ENCODE measurements at regions not wholly inside any gene's neighbourhood (a gene's known extent, or its start where the extent isn't known, plus 50 kb on each side); places are given as distances from the start of the nearest gene placed in this dataset.
"Not testable (repeated sequence)": the region's sequence is repeated elsewhere in the genome, so short reads cannot be mapped to it uniquely, and the experiment has no call there.

DNA sequence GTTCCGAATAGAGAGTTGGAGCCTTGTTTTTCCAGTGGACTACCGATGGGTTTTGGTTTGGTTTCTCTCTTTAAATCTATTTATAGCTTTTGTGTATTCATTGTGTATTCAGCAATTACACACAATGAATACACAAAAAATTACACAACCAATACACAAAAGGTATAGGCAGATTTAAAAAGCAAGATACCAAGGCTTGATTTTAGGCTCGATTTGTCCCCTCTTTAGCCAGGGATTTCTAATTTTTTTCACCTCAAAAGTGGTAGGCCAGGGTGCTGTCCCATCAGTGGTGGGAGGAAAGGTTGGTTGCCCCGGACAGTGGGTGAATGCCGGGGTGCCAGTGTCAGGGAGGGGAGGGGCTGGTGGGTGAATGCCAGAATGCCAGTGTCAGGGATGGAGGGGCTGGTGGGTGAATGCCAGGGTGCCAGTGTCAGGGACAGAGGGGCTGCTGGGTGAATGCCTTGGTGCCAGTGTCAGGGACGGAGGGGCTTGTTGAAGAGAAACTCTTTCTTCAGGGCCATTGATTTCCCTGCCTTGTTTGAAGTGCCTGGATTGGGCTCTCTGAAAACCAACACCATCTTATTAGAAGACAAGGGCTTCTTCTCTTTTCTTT is 186.2 kb downstream of the GOLGA6L6 start:
- Histone ChIP-seq H3K4me3 (no peak overlapping the region), H3K27me3 (ENCODE audit: insufficient read depth, low read depth) (peaks cover 43% of the 10 kb centered on the region), H2AFZ (no peak overlapping the region), H3K9me3 (ENCODE audit: insufficient read depth, low read depth) (no peaks in the 10 kb centered on the region), H3K27ac (no peak overlapping the region), H3K9me2 (ENCODE audit: insufficient read depth) (no peaks in the 10 kb centered on the region), H3K4me2 (no peak overlapping the region), H3K36me3 (ENCODE audit: low read depth) (no peaks in the 10 kb centered on the region), H3K79me2 (ENCODE audit: low read depth) (no peaks in the 10 kb centered on the region), H3F3A (ENCODE audit: insufficient read depth, low read depth) (no peaks in the 10 kb centered on the region), H4K20me1 (ENCODE audit: insufficient read depth) (no peaks in the 10 kb centered on the region), H3K4me1 (replicated peaks; ENCODE audit: insufficient read depth) (no peaks in the 10 kb centered on the region)
- no peak for DNase-seq
- intact Hi-C loops (cut with micrococcal nuclease; ENCODE audit: unreplicated experiment) = no loop called here
- CTCF ChIA-PET = interaction anchor here (1.0 kb wide), 1 partner anchor 11 kb away, joined by 5 read pairs; no protein-coding TSS in a partner anchor
- no TSS peak for BruUV-seq (replicated peaks)
- TF ChIP-seq EZH2 (IDR thresholded peaks at IDR 0.05; ENCODE audit: low read depth) = no peak
- TF ChIP-seq, protein P1, sequence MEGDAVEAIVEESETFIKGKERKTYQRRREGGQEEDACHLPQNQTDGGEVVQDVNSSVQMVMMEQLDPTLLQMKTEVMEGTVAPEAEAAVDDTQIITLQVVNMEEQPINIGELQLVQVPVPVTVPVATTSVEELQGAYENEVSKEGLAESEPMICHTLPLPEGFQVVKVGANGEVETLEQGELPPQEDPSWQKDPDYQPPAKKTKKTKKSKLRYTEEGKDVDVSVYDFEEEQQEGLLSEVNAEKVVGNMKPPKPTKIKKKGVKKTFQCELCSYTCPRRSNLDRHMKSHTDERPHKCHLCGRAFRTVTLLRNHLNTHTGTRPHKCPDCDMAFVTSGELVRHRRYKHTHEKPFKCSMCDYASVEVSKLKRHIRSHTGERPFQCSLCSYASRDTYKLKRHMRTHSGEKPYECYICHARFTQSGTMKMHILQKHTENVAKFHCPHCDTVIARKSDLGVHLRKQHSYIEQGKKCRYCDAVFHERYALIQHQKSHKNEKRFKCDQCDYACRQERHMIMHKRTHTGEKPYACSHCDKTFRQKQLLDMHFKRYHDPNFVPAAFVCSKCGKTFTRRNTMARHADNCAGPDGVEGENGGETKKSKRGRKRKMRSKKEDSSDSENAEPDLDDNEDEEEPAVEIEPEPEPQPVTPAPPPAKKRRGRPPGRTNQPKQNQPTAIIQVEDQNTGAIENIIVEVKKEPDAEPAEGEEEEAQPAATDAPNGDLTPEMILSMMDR (conservative IDR thresholded peaks at IDR 0.05) = no peak
- POLR2A ChIA-PET (ENCODE audit: unreplicated experiment) = no interaction called here

DNA sequence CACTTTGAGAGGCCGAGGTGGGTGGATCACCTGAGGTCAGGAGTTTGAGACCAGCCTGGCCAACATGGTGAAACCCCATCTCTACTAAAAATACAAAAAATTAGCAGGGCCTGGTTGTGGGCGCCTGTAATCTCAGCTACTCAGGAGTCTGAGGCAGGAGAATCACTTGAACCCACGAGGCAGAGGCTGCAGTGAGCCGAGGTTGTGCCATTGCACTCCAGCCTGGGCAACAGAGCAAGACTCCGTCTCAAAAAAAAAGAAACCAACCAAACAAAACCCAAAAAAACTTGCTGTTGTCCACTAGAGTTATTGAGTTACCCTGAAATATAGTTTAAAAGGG is 186.7 kb downstream of the GOLGA6L6 start:
- BruUV-seq (replicated peaks); CTCF ChIA-PET; H3K4me2 ChIP-seq; H2AFZ ChIP-seq; H4K20me1 ChIP-seq (ENCODE audit: insufficient read depth); H3F3A ChIP-seq (ENCODE audit: insufficient read depth, low read depth); POLR2A ChIA-PET (ENCODE audit: unreplicated experiment); DNase-seq; intact Hi-C loops (cut with micrococcal nuclease; ENCODE audit: unreplicated experiment); H3K27ac ChIP-seq; H3K36me3 ChIP-seq (ENCODE audit: low read depth); H3K4me1 ChIP-seq (replicated peaks; ENCODE audit: insufficient read depth); H3K9me2 ChIP-seq (ENCODE audit: insufficient read depth); H3K4me3 ChIP-seq; H3K9me3 ChIP-seq (ENCODE audit: insufficient read depth, low read depth); H3K79me2 ChIP-seq (ENCODE audit: low read depth): not testable (repeated sequence)
- H3K27me3 ChIP-seq (ENCODE audit: insufficient read depth, low read depth) = peaks cover 48% of the 10 kb centered on the region

DNA sequence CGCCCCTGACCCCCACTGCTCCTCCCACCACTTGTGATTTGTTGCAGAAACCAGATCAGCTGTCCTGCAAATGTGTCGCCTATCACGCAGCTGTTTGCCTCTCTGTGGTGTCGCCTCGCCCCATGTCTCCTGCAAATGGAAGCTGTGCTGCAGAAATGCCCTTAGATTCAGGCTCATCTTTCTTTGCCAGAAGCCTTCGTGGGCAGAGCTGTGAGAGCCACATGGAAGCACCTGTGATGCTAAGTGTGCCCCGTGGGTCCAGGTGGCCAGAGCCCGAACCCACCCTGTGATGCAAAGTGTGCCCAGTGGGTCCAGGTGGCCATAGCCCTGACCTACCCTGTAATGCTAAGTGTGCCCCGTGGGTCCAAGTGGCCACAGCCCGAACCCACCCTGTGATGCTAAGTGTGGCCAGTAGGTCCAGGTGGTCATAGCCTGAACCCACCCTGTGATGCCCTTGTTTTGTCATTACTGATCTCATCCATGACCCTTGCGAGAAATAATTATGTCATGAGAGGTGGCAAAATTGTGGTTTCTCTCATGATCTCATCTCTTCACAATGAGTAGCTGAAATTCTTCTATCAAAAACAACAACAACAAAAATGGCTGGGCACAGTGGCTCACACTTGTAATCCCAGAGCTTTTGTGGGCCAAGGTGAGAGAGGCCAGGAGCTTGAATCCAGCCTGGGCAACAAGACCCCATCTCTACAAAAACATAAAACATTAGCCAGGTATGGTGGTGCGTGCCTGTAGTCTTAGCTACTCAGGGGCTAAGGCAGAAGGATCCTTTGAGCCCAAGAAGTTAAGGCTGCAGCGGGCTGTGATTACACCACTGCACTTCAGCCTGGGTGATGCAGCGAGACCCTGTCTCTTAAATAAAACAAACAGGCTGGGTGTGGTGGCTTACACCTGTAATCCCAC is 187.4 kb downstream of the GOLGA6L6 start:
- Histone ChIP-seq H3K4me3 (no peak overlapping the region), H3K79me2 (ENCODE audit: low read depth) (no peaks in the 10 kb centered on the region), H4K20me1 (ENCODE audit: insufficient read depth) (no peaks in the 10 kb centered on the region), H3K27me3 (ENCODE audit: insufficient read depth, low read depth) (peaks cover 54% of the 10 kb centered on the region), H3K4me2 (no peak overlapping the region), H3K9me2 (ENCODE audit: insufficient read depth) (no peaks in the 10 kb centered on the region), H3F3A (ENCODE audit: insufficient read depth, low read depth) (no peaks in the 10 kb centered on the region), H3K9me3 (ENCODE audit: insufficient read depth, low read depth) (no peaks in the 10 kb centered on the region), H2AFZ (no peak overlapping the region), H3K4me1 (replicated peaks; ENCODE audit: insufficient read depth) (no peaks in the 10 kb centered on the region), H3K36me3 (ENCODE audit: low read depth) (no peaks in the 10 kb centered on the region), H3K27ac (no peak overlapping the region)
- intact Hi-C loops (cut with micrococcal nuclease; ENCODE audit: unreplicated experiment) = no loop called here
- TF ChIP-seq EZH2 (IDR thresholded peaks at IDR 0.05; ENCODE audit: low read depth) = no peak
- TF ChIP-seq, protein P1 (conservative IDR thresholded peaks at IDR 0.05) = no peak
- no peak for DNase-seq
- BruUV-seq (replicated peaks) = no TSS peak
- POLR2A ChIA-PET (ENCODE audit: unreplicated experiment) = no interaction called here
- CTCF ChIA-PET = no interaction called here
